ENCODE measurements at regions not wholly inside any gene's neighbourhood (a gene's known extent, or its start where the extent isn't known, plus 50 kb on each side); places are given as distances from the start of the nearest gene placed in this dataset.

DNA sequence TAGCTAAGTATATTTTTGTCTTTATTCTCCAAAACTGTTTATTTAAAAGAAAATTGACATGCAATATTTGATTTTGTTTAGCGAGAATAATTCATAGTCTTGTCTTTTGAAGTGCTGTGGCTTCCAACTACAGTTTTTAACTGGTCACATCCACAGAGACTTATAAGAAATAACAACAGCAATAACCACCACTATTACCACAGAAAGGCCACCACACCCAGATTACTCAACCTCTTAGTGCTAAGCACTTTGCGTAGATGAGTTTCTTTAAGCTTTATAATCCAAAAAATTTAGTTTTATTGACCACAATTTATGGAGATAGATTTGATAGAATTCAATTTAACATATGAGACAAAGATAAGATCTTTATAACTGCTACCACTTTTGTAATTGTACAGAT, 468.4 kb upstream of the UBE2E2 start (continued):
- TF ChIP-seq TCF12 (IDR thresholded peaks at IDR 0.05; ENCODE audit: low read depth, low read length): no peak

GRCh38 chr3:22735373-22735772, 467.8 kb upstream of the UBE2E2 start:
- Histone ChIP-seq H2AFZ (ENCODE audit: low read length) (no peak overlapping the region), H4K91ac (replicated peaks; ENCODE audit: insufficient read length, low read length) (no peak overlapping the region), H2BK120ac (replicated peaks; ENCODE audit: low read depth, low read length) (no peak overlapping the region), H3K4me1 (replicated peaks in 1 of 4; ENCODE audit: control insufficient read depth in 3 of 4, insufficient read depth in 4 of 4, low read length in 3 of 4) (no peaks in the 10 kb centered on the region), H2AK5ac (ENCODE audit: low read depth, low read length) (no peak overlapping the region), H2BK20ac (ENCODE audit: low read length) (no peak overlapping the region), H3K27me3 (replicated peaks in 1 of 4; ENCODE audit: control insufficient read depth in 3 of 4, extremely low read depth in 1 of 4, insufficient read depth in 3 of 4, low read length in 3 of 4) (no peaks in the 10 kb centered on the region), H3K23ac (ENCODE audit: insufficient read length) (no peak overlapping the region), H3K4me3 (ENCODE audit: extremely low read depth in 1 of 4, insufficient read depth in 2 of 4, low read depth in 3 of 4, low read length in 4 of 4) (no peak overlapping the region), H3K56ac (replicated peaks; ENCODE audit: insufficient read length, low read depth, low read length) (no peak overlapping the region), H3K4ac (replicated peaks; ENCODE audit: insufficient read length, low read depth, low read length) (no peak overlapping the region), H3K4me2 (ENCODE audit: insufficient read depth in 1 of 2, low read depth in 2 of 2, low read length in 2 of 2) (no peak overlapping the region), H3K23me2 (ENCODE audit: low read depth, low read length) (no peaks in the 10 kb centered on the region), H3K9me3 (ENCODE audit: insufficient read depth in 2 of 2, low read depth in 1 of 2, low read length in 1 of 2) (no peaks in the 10 kb centered on the region), H3K79me2 (ENCODE audit: control insufficient read depth in 1 of 2, insufficient read depth in 2 of 2, low read length in 2 of 2) (no peaks in the 10 kb centered on the region), H3K27ac (ENCODE audit: low read depth, low read length) (no peak overlapping the region), H4K5ac (ENCODE audit: insufficient read length, low read depth, low read length) (no peak overlapping the region), H4K20me1 (replicated peaks in 1 of 2; ENCODE audit: control insufficient read depth in 1 of 2, insufficient read depth in 2 of 2, low read length in 2 of 2) (no peaks in the 10 kb centered on the region), H3K79me1 (ENCODE audit: low read depth, low read length) (no peaks in the 10 kb centered on the region), H3K9ac (replicated peaks in 1 of 4; ENCODE audit: extremely low read depth in 1 of 4, low read depth in 3 of 4, low read length in 3 of 4) (no peak overlapping the region), H2BK12ac (ENCODE audit: low read depth, low read length) (no peak overlapping the region), H3K18ac (ENCODE audit: extremely low read depth, low read length) (no peak overlapping the region), H3K14ac (ENCODE audit: insufficient read length) (no peak overlapping the region), H3K36me3 (ENCODE audit: control insufficient read depth in 2 of 4, insufficient read depth in 4 of 4, low read length in 3 of 4) (no peaks in the 10 kb centered on the region), H2BK15ac (ENCODE audit: low read length) (no peak overlapping the region), H2BK5ac (ENCODE audit: low read depth, low read length) (no peak overlapping the region), H4K8ac (ENCODE audit: extremely low read depth, insufficient read depth, low read length) (no peak overlapping the region)
- FAIRE-seq: no peak
- no peak for DNase-seq (ENCODE audit: low read depth in 1 of 2, low spot score in 2 of 2)
- TF ChIP-seq EZH2 (IDR thresholded peaks at IDR 0.05; ENCODE audit: low read depth, low read length, severe bottlenecking) (no peak), TAF7 (optimal IDR thresholded peaks at IDR 0.05; ENCODE audit: borderline replicate concordance, low read depth, low read length) (no peak), SP2 (IDR thresholded peaks at IDR 0.05; ENCODE audit: low read length) (no peak), RBBP5 (IDR thresholded peaks at IDR 0.05; ENCODE audit: borderline replicate concordance, low read depth, low read length) (no peak), EP300 (IDR thresholded peaks at IDR 0.05; ENCODE audit: borderline replicate concordance in 1 of 2, low read depth in 2 of 2, low read length in 2 of 2) (no peak), USF2 (IDR thresholded peaks at IDR 0.05; ENCODE audit: low read length) (no peak), BRCA1 (IDR thresholded peaks at IDR 0.05; ENCODE audit: low read depth, low read length) (no peak)
- POLR2A ChIA-PET (ENCODE audit: partially characterized antibody): no interaction called here
- CTCF ChIA-PET (ENCODE audit: partially characterized antibody): no interaction called here

Data from H1 (cell line).